ENCODE measurements at regions not wholly inside any gene's neighbourhood (a gene's known extent, or its start where the extent isn't known, plus 50 kb on each side); places are given as distances from the start of the nearest gene placed in this dataset.

GRCh38 chr16:72404299-72404698 is 232.3 kb upstream of the PMFBP1 start:
- no peak for DNase-seq (ENCODE audit: low read depth)

GRCh38 chr16:72401084-72401361 is 229.1 kb upstream of the PMFBP1 start:
- DNase-seq (ENCODE audit: low read depth), result no peak

GRCh38 chr16:72400257-72401083 is 228.5 kb upstream of the PMFBP1 start:
- DNase-seq (ENCODE audit: low read depth), result no peak

GRCh38 chr16:72399811-72400210 is 227.9 kb upstream of the PMFBP1 start:
- DNase-seq (ENCODE audit: low read depth), result no peak

- no peak for DNase-seq (ENCODE audit: low read depth)
Observed at GRCh38 chr16:72397876-72398275, 225.9 kb upstream of the PMFBP1 start.

- DNase-seq (ENCODE audit: low read depth), result no peak
Observed at GRCh38 chr16:72394526-72394925, 222.6 kb upstream of the PMFBP1 start.

- DNase-seq (ENCODE audit: low read depth), result no peak
Observed at GRCh38 chr16:72389791-72390190, 217.8 kb upstream of the PMFBP1 start.

GRCh38 chr16:72388007-72388406 is 216.1 kb upstream of the PMFBP1 start:
- no peak for DNase-seq (ENCODE audit: low read depth)

- no peak for DNase-seq (ENCODE audit: low read depth)
Observed at GRCh38 chr16:72384651-72385050, 212.7 kb upstream of the PMFBP1 start.

- DNase-seq (ENCODE audit: low read depth), result no peak
Observed at GRCh38 chr16:72380283-72380682, 208.3 kb upstream of the PMFBP1 start.

GRCh38 chr16:72373201-72373600 is 201.2 kb upstream of the PMFBP1 start:
- DNase-seq (ENCODE audit: low read depth), result no peak

- no peak for DNase-seq (ENCODE audit: low read depth)
Observed at GRCh38 chr16:72372087-72373045, 200.4 kb upstream of the PMFBP1 start.

- no peak for DNase-seq (ENCODE audit: low read depth)
Observed at GRCh38 chr16:72371307-72372086, 199.5 kb upstream of the PMFBP1 start.

GRCh38 chr16:72369274-72369673 is 197.3 kb upstream of the PMFBP1 start:
- no peak for DNase-seq (ENCODE audit: low read depth)

GRCh38 chr16:72367851-72368250 is 195.9 kb upstream of the PMFBP1 start:
- DNase-seq (ENCODE audit: low read depth), result no peak

GRCh38 chr16:72362973-72363372 is 191.0 kb upstream of the PMFBP1 start:
- DNase-seq (ENCODE audit: low read depth), result no peak

- no peak for DNase-seq (ENCODE audit: low read depth)
Observed at GRCh38 chr16:72362476-72362875, 190.5 kb upstream of the PMFBP1 start.

- DNase-seq (ENCODE audit: low read depth), result no peak
Observed at GRCh38 chr16:72357910-72358309, 186.0 kb upstream of the PMFBP1 start.

- DNase-seq (ENCODE audit: low read depth), result no peak
Observed at GRCh38 chr16:72355561-72355960, 183.6 kb upstream of the PMFBP1 start.

- DNase-seq (ENCODE audit: low read depth), result no peak
Observed at GRCh38 chr16:72349719-72350118, 177.8 kb upstream of the PMFBP1 start.

GRCh38 chr16:72332926-72333325 is 161.0 kb upstream of the PMFBP1 start:
- no peak for DNase-seq (ENCODE audit: low read depth)

- DNase-seq (ENCODE audit: low read depth), result no peak
Observed at GRCh38 chr16:72324578-72324977, 152.6 kb upstream of the PMFBP1 start.

Measured in activated T-cell treated with anti-CD3 and anti-CD28 coated beads for 1 hour (primary cell).